GM19099 (cell line): ENCODE measurements at regions not wholly inside any gene's neighbourhood (a gene's known extent, or its start where the extent isn't known, plus 50 kb on each side); places are given as distances from the start of the nearest gene placed in this dataset.

Experiments
- POLR2A ChIP-seq: IDR thresholded peaks from 3 replicates; pipeline ENCODE4 v1.6.1; 2011; ENCODE audit warnings: low read depth; ENCODE audit not compliant: insufficient read length; ENCODE audit errors: extremely low read depth

- TF ChIP-seq POLR2A: no peak
Observed at GRCh38 chr3:17965331-17965730, 222.9 kb upstream of the TBC1D5 start.

- TF ChIP-seq POLR2A: no peak
Observed at GRCh38 chr3:17964108-17964507, 221.7 kb upstream of the TBC1D5 start.

DNA sequence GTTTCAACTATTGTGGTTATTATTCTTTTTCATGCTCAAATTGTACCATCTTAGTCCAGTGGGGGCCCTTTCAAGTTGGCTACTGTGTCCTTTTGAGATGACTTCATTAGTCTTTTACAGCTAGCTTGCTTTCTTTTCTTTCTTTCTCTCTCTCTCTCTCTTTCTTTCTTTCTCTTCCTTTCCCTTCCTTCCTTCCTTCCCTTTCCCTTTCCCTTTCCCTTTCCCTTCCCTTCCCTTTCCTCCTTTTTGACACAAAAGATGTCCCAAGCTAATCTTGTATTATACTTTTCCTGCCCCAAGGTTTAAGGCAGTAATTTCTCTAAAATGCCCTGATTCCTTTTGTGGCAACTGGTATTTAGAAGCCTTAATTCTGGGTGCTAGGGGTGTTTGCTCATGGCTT, 213.0 kb upstream of the TBC1D5 start:
- TF ChIP-seq POLR2A: no peak

- no peak for TF ChIP-seq POLR2A
Observed at GRCh38 chr3:17954801-17955200, 212.4 kb upstream of the TBC1D5 start.

DNA sequence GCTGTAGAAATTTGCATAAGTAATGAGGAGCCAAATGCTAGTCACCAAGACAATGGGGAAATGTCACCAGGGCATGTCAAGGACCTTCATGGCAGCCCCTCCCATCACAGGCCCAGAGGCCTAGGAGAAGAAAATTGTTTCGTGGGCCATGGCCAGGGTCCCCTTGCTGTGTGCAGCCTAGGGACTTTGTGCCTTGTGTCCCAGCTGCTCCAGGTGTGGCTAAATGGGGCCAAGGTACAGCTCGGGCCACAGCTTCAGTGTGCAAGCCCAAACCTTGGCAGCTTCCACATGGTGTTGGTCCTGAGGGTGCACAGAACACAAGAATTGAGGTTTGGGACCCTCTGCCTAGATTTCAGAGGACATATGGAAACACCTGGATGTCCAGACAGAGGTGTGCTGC, 208.8 kb upstream of the TBC1D5 start:
- TF ChIP-seq POLR2A: no peak

DNA sequence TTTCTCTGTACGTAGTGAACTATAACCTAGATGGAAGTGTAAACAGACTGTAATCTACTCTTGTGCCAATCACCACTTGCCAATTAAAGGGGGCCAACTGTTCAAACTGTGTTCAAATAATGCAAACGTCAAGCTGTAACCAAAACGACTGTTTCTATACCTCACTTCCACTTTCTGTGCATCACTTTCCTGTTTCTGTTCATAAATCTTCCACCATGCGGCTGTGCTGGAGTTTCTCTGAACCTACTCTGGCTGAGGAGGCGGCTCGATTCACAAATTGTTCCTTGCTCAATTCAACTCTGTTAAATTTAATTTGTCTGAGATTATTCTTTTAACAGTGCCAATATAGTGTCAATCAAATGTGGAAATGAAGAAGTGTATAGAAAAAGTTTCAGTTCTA, 206.7 kb upstream of the TBC1D5 start:
- no peak for TF ChIP-seq POLR2A

DNA sequence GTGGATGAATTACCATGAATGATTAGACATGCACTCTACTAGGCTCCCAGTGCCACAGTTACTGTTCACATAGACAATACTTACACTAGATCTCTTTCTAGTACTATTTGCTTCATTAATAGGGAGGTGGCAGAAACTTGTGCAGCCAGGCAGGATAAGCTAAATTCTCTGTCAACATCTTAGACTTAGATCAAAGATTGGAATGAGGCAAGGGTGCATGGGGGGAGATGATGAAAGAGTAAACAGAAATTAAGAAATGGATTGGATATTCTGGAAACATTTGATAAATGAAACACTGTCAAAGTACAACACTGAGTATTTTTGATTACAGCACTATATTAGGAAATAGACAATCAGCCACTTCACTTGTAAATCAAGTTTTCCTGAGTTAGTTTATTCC, 205.4 kb upstream of the TBC1D5 start:
- TF ChIP-seq POLR2A: no peak

DNA sequence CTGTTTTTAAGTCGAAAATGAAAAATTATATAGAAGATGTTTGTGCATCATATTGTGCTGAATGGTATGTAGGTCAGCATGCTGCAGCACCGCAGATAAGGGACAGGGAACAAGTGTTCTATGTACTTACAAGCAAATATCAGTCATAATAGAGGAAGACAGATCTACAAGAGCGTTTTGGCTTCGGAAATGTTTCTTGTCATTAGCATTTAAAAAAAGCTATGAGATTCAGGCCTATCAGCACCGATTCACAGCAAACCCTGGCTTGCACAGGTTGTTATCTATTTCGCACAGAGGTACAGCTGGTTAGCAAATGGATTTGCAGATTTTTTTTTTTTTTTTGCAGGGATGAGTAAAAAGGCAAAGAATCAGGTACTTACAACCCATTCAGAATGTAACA, 204.2 kb upstream of the TBC1D5 start:
- TF ChIP-seq POLR2A: no peak

- no peak for TF ChIP-seq POLR2A
Observed at GRCh38 chr3:17945799-17946399, 203.5 kb upstream of the TBC1D5 start.

DNA sequence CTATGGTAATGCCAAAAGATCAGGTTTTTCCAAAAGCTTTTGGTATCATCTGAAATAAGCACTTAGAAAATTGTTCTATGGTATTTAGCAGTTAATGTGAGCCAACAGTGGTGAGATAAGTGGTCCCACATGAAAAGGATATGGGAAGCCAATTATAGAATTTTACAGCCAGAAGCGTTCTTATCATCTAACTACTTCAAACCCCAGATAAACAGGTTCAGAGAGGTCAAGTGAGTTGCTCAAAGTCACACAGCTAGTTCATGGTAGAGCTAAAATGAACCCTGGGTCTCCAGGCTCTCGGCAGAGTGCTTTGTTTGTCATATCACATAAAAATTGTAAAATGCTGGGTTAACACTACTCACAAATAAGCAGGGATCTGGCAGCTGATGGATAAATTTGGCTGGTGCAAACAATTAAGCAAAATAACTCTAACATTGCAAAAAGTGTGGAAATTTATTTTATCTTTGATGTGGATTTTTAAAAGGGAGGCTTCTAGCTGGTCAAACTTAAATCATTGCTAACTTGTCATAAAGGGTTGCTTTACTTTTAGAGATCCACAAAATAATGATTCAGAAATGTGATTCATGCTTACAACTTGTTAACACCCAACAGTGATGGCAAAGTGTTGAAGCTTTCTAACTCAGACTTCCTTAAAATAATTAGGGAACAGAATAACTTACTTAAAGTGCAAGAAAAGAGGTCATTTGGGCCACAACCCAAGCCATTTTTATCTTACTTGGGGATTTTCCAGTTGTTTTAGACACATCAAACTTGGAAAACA, 202.8 kb upstream of the TBC1D5 start:
- TF ChIP-seq POLR2A: no peak

GRCh38 chr3:17942856-17943255, 200.4 kb upstream of the TBC1D5 start:
- no peak for TF ChIP-seq POLR2A

- TF ChIP-seq POLR2A: no peak
Observed at GRCh38 chr3:17941766-17942165, 199.3 kb upstream of the TBC1D5 start.

DNA sequence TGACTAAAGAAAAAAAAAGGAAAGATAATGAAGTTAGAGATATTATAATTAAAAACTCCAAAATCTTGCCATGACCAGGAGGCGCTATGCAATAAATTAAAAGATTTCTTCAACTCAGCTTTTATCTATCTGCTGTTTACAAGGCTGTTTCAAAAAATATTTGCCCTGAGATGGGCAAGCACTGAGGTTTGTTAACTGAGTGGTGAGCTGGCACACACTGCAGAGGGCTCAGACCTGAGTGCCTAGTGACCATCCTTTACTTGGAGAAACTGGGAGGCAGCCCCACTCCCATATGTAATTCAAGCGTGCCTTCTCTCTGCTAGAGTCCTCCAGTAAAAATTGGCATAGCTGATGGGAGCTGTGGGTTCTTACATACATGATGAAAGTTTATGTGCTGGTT, 198.7 kb upstream of the TBC1D5 start:
- TF ChIP-seq POLR2A: no peak

GRCh38 chr3:17939157-17939556, 196.7 kb upstream of the TBC1D5 start:
- no peak for TF ChIP-seq POLR2A

- no peak for TF ChIP-seq POLR2A
Observed at GRCh38 chr3:17938313-17938712, 195.9 kb upstream of the TBC1D5 start.

DNA sequence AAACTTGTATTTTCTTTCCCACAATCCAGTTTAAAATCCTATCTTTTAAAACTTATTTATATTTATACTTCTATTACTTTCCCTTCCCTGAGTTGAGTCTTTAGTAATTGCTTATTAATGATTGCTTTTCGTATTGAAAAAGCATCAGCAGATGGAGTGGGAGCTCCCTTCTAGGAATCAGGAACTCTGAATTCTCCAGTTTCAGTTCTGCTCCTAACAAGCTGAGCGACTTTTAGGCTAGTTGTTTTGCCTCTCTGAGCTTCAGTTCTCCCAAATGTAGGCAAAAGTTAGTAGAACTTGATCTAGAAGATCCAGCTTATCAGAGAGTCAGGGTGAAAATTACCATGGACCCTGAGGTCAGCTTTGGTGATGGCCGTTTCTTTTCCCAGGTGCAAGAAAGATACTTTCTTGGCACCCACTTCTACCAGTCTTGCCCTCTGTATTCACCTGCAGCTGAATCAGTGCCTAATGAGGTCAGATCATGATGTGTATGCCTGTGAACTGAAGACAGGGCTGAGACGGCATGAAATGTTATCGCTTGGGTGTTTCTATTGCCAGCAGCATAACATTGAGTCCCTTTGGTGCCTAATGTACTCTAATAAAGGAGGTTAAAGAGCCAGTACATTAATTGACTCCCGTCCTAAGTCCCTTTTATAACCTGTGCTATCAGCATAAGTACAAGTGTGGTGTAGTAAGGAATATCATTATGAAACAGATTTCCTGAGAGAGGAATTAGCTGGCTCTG, 194.5 kb upstream of the TBC1D5 start:
- no peak for TF ChIP-seq POLR2A
